Liver (tissue), 2 donors: ENCODE measurements at regions not wholly inside any gene's neighbourhood (a gene's known extent, or its start where the extent isn't known, plus 50 kb on each side); places are given as distances from the start of the nearest gene placed in this dataset.

Experiments used
- EGR1 ChIP-seq, 2 donors: IDR thresholded peaks; 2 replicates each; pipeline ENCODE4 v1.6.1; 2016 to 2018; ENCODE audit warnings: antibody characterized with exemption in 2 of 2, low read depth in 2 of 2
- GABPA ChIP-seq, 2 donors: IDR thresholded peaks in 1 of 2; conservative IDR thresholded peaks in 1 of 2; 2 replicates each; pipeline ENCODE4 v1.6.1; 2016; ENCODE audit warnings: antibody characterized with exemption in 2 of 2, mild to moderate bottlenecking in 1 of 2, moderate library complexity in 1 of 2
- RXRA ChIP-seq, 2 donors: IDR thresholded peaks; 2 replicates each; pipeline ENCODE4 v1.6.1; 2017 to 2018; ENCODE audit warnings: antibody characterized with exemption in 2 of 2, mild to moderate bottlenecking in 1 of 2
- donor health status: healthy.

GRCh38 chr2:145017149-145017548, 497.2 kb upstream of the ZEB2 start:
- TF ChIP-seq EGR1 (IDR thresholded peaks at IDR 0.05; ENCODE audit: low read depth in 2 of 2) (no peak), RXRA (IDR thresholded peaks at IDR 0.05) (no peak), GABPA (IDR thresholded peaks at IDR 0.05 in 1 of 2, conservative IDR thresholded peaks at IDR 0.05 in 1 of 2) (no peak)
